CD4-positive, alpha-beta T cell treated with Interleukin-4 for 1 hour (primary cell): ENCODE measurements at regions not wholly inside any gene's neighbourhood (a gene's known extent, or its start where the extent isn't known, plus 50 kb on each side); places are given as distances from the start of the nearest gene placed in this dataset.

Experiments
- DNase-seq, 2 donors: peaks; one replicate each; pipeline ENCODE4 v3.0.0-alpha.2; 2020 to 2022

- no peak for DNase-seq
Measured at GRCh38 chr13:73368608-73369007, 309.8 kb downstream of the KLF5 start.

- no peak for DNase-seq
Measured at GRCh38 chr13:73367886-73368285, 309.1 kb downstream of the KLF5 start.

GRCh38 chr13:73366241-73366640 is 307.4 kb downstream of the KLF5 start:
- no peak for DNase-seq

- DNase-seq, result no peak
Measured at GRCh38 chr13:73365681-73366080, 306.9 kb downstream of the KLF5 start.

- no peak for DNase-seq
Measured at GRCh38 chr13:73365252-73365651, 306.4 kb downstream of the KLF5 start.

- no peak for DNase-seq
Measured at GRCh38 chr13:73364736-73365135, 305.9 kb downstream of the KLF5 start.

GRCh38 chr13:73358606-73359095 is 299.8 kb downstream of the KLF5 start:
- no peak for DNase-seq

GRCh38 chr13:73355134-73355533 is 296.3 kb downstream of the KLF5 start:
- DNase-seq, result no peak

GRCh38 chr13:73351730-73352129 is 292.9 kb downstream of the KLF5 start:
- no peak for DNase-seq

GRCh38 chr13:73341748-73342147 is 282.9 kb downstream of the KLF5 start:
- no peak for DNase-seq

GRCh38 chr13:73340069-73340468 is 281.3 kb downstream of the KLF5 start:
- no peak for DNase-seq

GRCh38 chr13:73339086-73339485 is 280.3 kb downstream of the KLF5 start:
- DNase-seq, result no peak

GRCh38 chr13:73338389-73338788 is 279.6 kb downstream of the KLF5 start:
- DNase-seq, result no peak

GRCh38 chr13:73337532-73337931 is 278.7 kb downstream of the KLF5 start:
- DNase-seq, result no peak

- no peak for DNase-seq
Measured at GRCh38 chr13:73336773-73337172, 278.0 kb downstream of the KLF5 start.

GRCh38 chr13:73335944-73336343 is 277.1 kb downstream of the KLF5 start:
- DNase-seq, result no peak

GRCh38 chr13:73335210-73335609 is 276.4 kb downstream of the KLF5 start:
- no peak for DNase-seq

- DNase-seq, result no peak
Measured at GRCh38 chr13:73334445-73334844, 275.6 kb downstream of the KLF5 start.

GRCh38 chr13:73331556-73331955 is 272.8 kb downstream of the KLF5 start:
- DNase-seq, result no peak

GRCh38 chr13:73329355-73329754 is 270.6 kb downstream of the KLF5 start:
- no peak for DNase-seq

GRCh38 chr13:73327579-73327978 is 268.8 kb downstream of the KLF5 start:
- no peak for DNase-seq

GRCh38 chr13:73325723-73326558 is 267.1 kb downstream of the KLF5 start:
- no peak for DNase-seq

- no peak for DNase-seq
Measured at GRCh38 chr13:73324842-73325722, 266.3 kb downstream of the KLF5 start.

- no peak for DNase-seq
Measured at GRCh38 chr13:73323615-73324014, 264.8 kb downstream of the KLF5 start.
